MM.1S (cell line): ENCODE measurements at regions not wholly inside any gene's neighbourhood (a gene's known extent, or its start where the extent isn't known, plus 50 kb on each side); places are given as distances from the start of the nearest gene placed in this dataset.

Experiments used
- DNase-seq: peaks from one replicate; pipeline ENCODE4 v3.0.0-alpha.2; 2015
- H2AFZ ChIP-seq: fragments of 300-600 bp; sonication (generic); 2 replicates; pipeline ENCODE4 v1.6.0; 2016; ENCODE audit warnings: antibody characterized with exemption, low read length
- H3F3A ChIP-seq: fragments of 300-600 bp; sonication (generic); 2 replicates; pipeline ENCODE4 v1.6.1; 2016; ENCODE audit warnings: mild to moderate bottlenecking, antibody characterized with exemption, low read length, moderate library complexity, mixed read lengths; ENCODE audit not compliant: insufficient read depth
- H3K27ac ChIP-seq: fragments of 300-600 bp; sonication (generic); 2 replicates; pipeline ENCODE4 v1.5.1; 2016; ENCODE audit warnings: mild to moderate bottlenecking, low read length
- H3K27me3 ChIP-seq: fragments of 300-600 bp; sonication (generic); replicated peaks from 2 replicates; pipeline ENCODE4 v1.6.0; 2016; ENCODE audit warnings: low read length; ENCODE audit not compliant: insufficient read depth
- H3K36me3 ChIP-seq: fragments of 300-600 bp; sonication (generic); replicated peaks from 2 replicates; pipeline ENCODE4 v1.6.1; 2016; ENCODE audit warnings: mild to moderate bottlenecking, low read length, mixed read lengths; ENCODE audit not compliant: insufficient read depth
- H3K4me1 ChIP-seq: fragments of 300-600 bp; sonication (generic); 2 replicates; pipeline ENCODE4 v1.6.1; 2016; ENCODE audit warnings: low read length, mixed read lengths
- H3K4me2 ChIP-seq: fragments of 300-600 bp; sonication (generic); 2 replicates; pipeline ENCODE4 v1.6.0; 2016; ENCODE audit warnings: low read depth, low read length
- H3K4me3 ChIP-seq: fragments of 300-600 bp; sonication (generic); 2 replicates; pipeline ENCODE4 v1.5.1; 2016; ENCODE audit warnings: low read length, mixed read lengths
- H3K79me2 ChIP-seq: fragments of 300-600 bp; sonication (generic); 2 replicates; pipeline ENCODE4 v1.6.1; 2016; ENCODE audit warnings: mixed run types, low read length, mixed read lengths
- H3K9ac ChIP-seq: fragments of 300-600 bp; sonication (generic); 2 replicates; pipeline ENCODE4 v1.6.1; 2016; ENCODE audit warnings: low read length, mixed read lengths
- H3K9me2 ChIP-seq: fragments of 300-600 bp; sonication (generic); replicated peaks from 2 replicates; pipeline ENCODE4 v1.6.1; 2016; ENCODE audit warnings: mild to moderate bottlenecking, low read length, mixed read lengths; ENCODE audit not compliant: insufficient read depth
- H3K9me3 ChIP-seq: fragments of 300-600 bp; sonication (generic); replicated peaks from 2 replicates; pipeline ENCODE4 v1.6.1; 2016; ENCODE audit warnings: mild to moderate bottlenecking, low read length, mixed read lengths; ENCODE audit not compliant: insufficient read depth
- H4K20me1 ChIP-seq: fragments of 300-600 bp; sonication (generic); 2 replicates; pipeline ENCODE4 v1.6.1; 2016; ENCODE audit warnings: mild to moderate bottlenecking, low read length, moderate library complexity, mixed read lengths; ENCODE audit not compliant: insufficient read depth
- CTCF ChIP-seq: fragments of 300-600 bp; sonication (generic); IDR thresholded peaks from 2 replicates; pipeline ENCODE4 v1.5.1; 2016; ENCODE audit warnings: antibody characterized with exemption, low read length, mixed read lengths
- EZH2 ChIP-seq: fragments of 300-600 bp; sonication (generic); optimal IDR thresholded peaks from 2 replicates; pipeline ENCODE3; 2017; ENCODE audit warnings: low read depth, mild to moderate bottlenecking, antibody characterized with exemption, low read length, mixed read lengths
- EZH2phosphoT487 ChIP-seq: fragments of 300-600 bp; sonication (generic); IDR thresholded peaks from 2 replicates; pipeline ENCODE4 v1.6.1; 2018; ENCODE audit warnings: antibody characterized with exemption, low read length

- no peak overlapping the region for H2AFZ ChIP-seq
- H3K9me3 ChIP-seq = no peaks in the 10 kb centered on the region
- no peak overlapping the region for H3K27ac ChIP-seq
- H3K4me1 ChIP-seq = no peaks in the 10 kb centered on the region
- no peaks in the 10 kb centered on the region for H3F3A ChIP-seq
- H3K9me2 ChIP-seq = no peaks in the 10 kb centered on the region
- no peak for TF ChIP-seq EZH2
- TF ChIP-seq CTCF = no peak
- no peak for TF ChIP-seq EZH2phosphoT487
- no peak overlapping the region for H3K4me2 ChIP-seq
- no peaks in the 10 kb centered on the region for H3K79me2 ChIP-seq
- no peak for DNase-seq
- H4K20me1 ChIP-seq = no peaks in the 10 kb centered on the region
- no peak overlapping the region for H3K4me3 ChIP-seq
- no peaks in the 10 kb centered on the region for H3K27me3 ChIP-seq
- H3K9ac ChIP-seq = no peak overlapping the region
- H3K36me3 ChIP-seq = no peaks in the 10 kb centered on the region
Observed at GRCh38 chr14:53381895-53382294, 228.8 kb upstream of the DDHD1 start.

GRCh38 chr14:53380867-53381225 lies 227.7 kb upstream of the DDHD1 start:
- no peaks in the 10 kb centered on the region for H4K20me1 ChIP-seq
- H3K79me2 ChIP-seq = no peaks in the 10 kb centered on the region
- no peak overlapping the region for H3K4me3 ChIP-seq
- no peak for TF ChIP-seq CTCF
- TF ChIP-seq EZH2 = no peak
- TF ChIP-seq EZH2phosphoT487 = no peak
- H3K36me3 ChIP-seq = no peaks in the 10 kb centered on the region
- H2AFZ ChIP-seq = no peak overlapping the region
- no peak overlapping the region for H3K27ac ChIP-seq
- H3K9me2 ChIP-seq = no peaks in the 10 kb centered on the region
- H3K27me3 ChIP-seq = no peaks in the 10 kb centered on the region
- H3K9me3 ChIP-seq = no peaks in the 10 kb centered on the region
- no peak overlapping the region for H3K4me2 ChIP-seq
- no peak for DNase-seq
- H3K9ac ChIP-seq = no peak overlapping the region
- no peaks in the 10 kb centered on the region for H3F3A ChIP-seq
- H3K4me1 ChIP-seq = no peaks in the 10 kb centered on the region

DNA sequence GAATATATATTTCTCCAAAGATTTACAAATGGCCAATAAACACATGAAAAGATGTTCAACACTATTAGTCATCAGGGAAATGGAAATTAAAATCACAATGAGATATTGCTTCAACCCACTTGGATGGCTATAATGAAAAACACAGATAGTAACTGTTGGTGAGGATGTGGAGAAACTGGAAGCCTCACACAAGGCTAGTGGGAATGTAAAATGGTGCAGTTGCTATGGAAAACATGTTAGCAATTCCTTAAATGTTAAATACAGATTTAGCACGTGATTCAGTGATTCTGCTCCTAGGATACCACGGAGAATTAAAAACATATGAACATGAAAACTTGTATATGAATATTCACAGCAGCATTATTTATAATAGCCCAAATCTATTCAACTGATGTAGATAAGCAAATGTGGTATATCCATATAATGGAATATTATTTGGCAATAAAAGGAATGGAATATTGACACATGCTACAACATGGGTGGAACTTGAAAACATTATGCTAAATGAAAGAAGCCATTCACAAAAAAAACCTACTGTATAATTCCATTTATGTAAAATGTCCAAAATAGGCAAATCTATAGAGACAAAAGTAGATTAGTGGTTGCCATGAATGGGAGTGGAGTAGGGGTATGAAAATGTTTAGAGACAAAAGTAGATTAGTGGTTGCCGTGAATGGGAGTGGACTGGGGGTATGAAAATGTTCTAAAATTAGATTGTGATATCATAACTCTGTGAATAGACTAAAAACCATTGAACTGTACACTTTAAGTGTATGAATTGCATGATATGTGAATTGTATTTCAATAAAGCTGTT lies 227.1 kb upstream of the DDHD1 start:
- no peak overlapping the region for H3K9ac ChIP-seq
- no peaks in the 10 kb centered on the region for H3K9me3 ChIP-seq
- no peak overlapping the region for H2AFZ ChIP-seq
- no peaks in the 10 kb centered on the region for H3K4me1 ChIP-seq
- H3K4me2 ChIP-seq = no peak overlapping the region
- no peaks in the 10 kb centered on the region for H3K27me3 ChIP-seq
- no peak overlapping the region for H3K27ac ChIP-seq
- DNase-seq = no peak
- no peak overlapping the region for H3K4me3 ChIP-seq
- H3K36me3 ChIP-seq = no peaks in the 10 kb centered on the region
- H3K9me2 ChIP-seq = no peaks in the 10 kb centered on the region
- no peak for TF ChIP-seq EZH2
- no peak for TF ChIP-seq CTCF
- TF ChIP-seq EZH2phosphoT487 = no peak
- H4K20me1 ChIP-seq = no peaks in the 10 kb centered on the region
- H3F3A ChIP-seq = no peaks in the 10 kb centered on the region
- no peaks in the 10 kb centered on the region for H3K79me2 ChIP-seq
